ENCODE measurements at regions not wholly inside any gene's neighbourhood (a gene's known extent, or its start where the extent isn't known, plus 50 kb on each side); places are given as distances from the start of the nearest gene placed in this dataset.

- TF ChIP-seq, protein P1, sequence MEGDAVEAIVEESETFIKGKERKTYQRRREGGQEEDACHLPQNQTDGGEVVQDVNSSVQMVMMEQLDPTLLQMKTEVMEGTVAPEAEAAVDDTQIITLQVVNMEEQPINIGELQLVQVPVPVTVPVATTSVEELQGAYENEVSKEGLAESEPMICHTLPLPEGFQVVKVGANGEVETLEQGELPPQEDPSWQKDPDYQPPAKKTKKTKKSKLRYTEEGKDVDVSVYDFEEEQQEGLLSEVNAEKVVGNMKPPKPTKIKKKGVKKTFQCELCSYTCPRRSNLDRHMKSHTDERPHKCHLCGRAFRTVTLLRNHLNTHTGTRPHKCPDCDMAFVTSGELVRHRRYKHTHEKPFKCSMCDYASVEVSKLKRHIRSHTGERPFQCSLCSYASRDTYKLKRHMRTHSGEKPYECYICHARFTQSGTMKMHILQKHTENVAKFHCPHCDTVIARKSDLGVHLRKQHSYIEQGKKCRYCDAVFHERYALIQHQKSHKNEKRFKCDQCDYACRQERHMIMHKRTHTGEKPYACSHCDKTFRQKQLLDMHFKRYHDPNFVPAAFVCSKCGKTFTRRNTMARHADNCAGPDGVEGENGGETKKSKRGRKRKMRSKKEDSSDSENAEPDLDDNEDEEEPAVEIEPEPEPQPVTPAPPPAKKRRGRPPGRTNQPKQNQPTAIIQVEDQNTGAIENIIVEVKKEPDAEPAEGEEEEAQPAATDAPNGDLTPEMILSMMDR (IDR thresholded peaks at IDR 0.05), result no peak
- no peak for TF ChIP-seq POLR2A (IDR thresholded peaks at IDR 0.05)
Observed at GRCh38 chr1:82894635-82895034, 1093.9 kb downstream of the ADGRL2 start.
